ENCODE measurements at regions not wholly inside any gene's neighbourhood (a gene's known extent, or its start where the extent isn't known, plus 50 kb on each side); places are given as distances from the start of the nearest gene placed in this dataset.
A peak's percentile ranks its signal among the peaks of the same experiment; 100 is the strongest.

DNA sequence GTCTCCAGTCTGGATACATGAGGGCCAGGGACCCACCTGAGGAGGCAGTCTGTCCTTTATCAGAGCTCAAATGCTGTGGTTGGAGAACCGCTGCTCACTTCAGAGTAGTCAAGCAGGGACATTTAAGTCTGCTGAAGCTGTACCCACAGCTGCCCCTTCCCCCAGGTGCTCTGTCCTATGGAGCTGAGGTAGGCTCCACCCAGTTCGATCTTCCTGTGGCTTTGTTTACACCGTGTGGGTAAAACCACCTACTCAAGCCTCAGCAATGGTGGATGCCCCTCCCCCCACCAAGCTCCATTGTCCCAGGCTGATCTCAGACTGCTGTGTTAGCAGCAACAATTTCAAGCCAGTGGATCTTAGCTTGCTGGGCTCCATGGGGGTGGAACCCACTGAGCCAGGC is 731.4 kb upstream of the HS6ST1 start:
- no peak for TF ChIP-seq CTCF (IDR thresholded peaks at IDR 0.05; ENCODE audit: low read depth, low read length)
- no peak for DNase-seq
- no peak overlapping the region for H3K4me3 ChIP-seq (ENCODE audit: low read depth, low read length)

GRCh38 chr2:129055242-129055641 is 736.6 kb upstream of the HS6ST1 start:
- H3K9me3 ChIP-seq, result no peaks in the 10 kb centered on the region
- DNase-seq, result no peak
- no peaks in the 10 kb centered on the region for H3K36me3 ChIP-seq
- H3K4me3 ChIP-seq (ENCODE audit: low read depth, low read length), result no peak overlapping the region
- no peaks in the 10 kb centered on the region for H3K4me1 ChIP-seq
- no peaks in the 10 kb centered on the region for H3K27me3 ChIP-seq
- TF ChIP-seq CTCF (IDR thresholded peaks at IDR 0.05; ENCODE audit: low read depth, low read length), result no peak

More for the DNA sequence above, 731.4 kb upstream of the HS6ST1 start:
- H3K9me3 ChIP-seq, result no peaks in the 10 kb centered on the region
- H3K36me3 ChIP-seq, result no peaks in the 10 kb centered on the region
- no peaks in the 10 kb centered on the region for H3K27me3 ChIP-seq
- no peaks in the 10 kb centered on the region for H3K4me1 ChIP-seq

- Histone ChIP-seq H3K36me3 (no peaks in the 10 kb centered on the region), H3K4me1 (no peaks in the 10 kb centered on the region), H3K4me3 (ENCODE audit: low read depth, low read length) (no peak overlapping the region), H3K9me3 (no peaks in the 10 kb centered on the region), H3K27me3 (no peaks in the 10 kb centered on the region)
- no peak for TF ChIP-seq CTCF (IDR thresholded peaks at IDR 0.05; ENCODE audit: low read depth, low read length)
- DNase-seq, result no peak
Measured at GRCh38 chr2:129055824-129056223, 737.2 kb upstream of the HS6ST1 start.

DNA sequence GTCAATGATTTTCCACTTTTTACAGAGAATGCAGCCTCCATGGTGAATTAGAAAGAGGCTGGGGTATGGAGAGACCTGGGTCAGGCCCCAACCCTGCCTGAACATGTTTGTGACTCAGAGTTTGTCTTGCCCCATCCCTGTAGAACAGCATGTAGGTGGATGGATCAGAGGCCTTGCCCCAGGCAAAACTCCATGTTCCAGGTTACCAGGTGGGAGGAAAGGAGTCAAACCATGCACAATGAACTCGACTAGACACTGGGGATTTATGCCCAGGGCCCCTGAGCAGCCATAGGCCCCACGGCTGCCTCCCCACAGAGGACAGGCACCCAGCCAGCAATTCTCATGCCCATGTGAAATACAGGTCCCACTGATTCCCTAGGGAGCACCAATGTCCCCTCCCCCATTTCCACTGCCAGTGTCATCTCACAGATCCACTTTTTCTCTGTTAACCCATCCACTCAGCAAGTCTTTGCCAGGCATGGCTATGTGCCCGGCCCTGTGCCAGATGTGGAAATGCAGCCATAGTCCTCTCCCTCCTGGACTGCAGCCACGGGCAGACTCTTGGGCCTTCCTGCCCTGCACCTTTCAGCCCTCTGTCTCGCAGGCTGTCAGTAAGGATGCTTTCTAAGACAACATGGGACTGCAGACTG is 737.8 kb upstream of the HS6ST1 start:
- Histone ChIP-seq H3K27me3 (no peaks in the 10 kb centered on the region), H3K36me3 (no peaks in the 10 kb centered on the region), H3K9me3 (no peaks in the 10 kb centered on the region), H3K4me3 (ENCODE audit: low read depth, low read length) (no peak overlapping the region), H3K4me1 (peaks cover under 1% of the 10 kb centered on the region; the same call in 1 of the 2 replicates)
- DNase-seq, result peak; percentile 10
- TF ChIP-seq CTCF (IDR thresholded peaks at IDR 0.05; ENCODE audit: low read depth, low read length), result no peak

DNA sequence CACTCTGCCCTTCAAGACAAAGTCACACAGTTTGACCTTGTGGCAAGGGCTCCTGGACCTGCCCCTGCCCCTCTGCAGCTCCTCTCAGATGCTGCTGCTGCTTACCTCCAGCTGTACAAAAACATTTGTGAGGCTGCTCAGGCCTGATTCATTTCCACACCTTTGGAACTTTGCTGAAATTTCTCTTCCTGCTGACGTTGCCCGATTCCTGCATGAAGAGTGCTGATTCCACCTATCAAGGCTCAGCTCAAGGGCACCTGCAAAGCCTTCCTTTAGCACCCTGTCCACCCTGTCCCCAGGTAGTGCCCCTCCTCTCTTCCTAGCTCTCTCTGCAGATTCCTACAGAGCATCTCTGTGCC is 738.3 kb upstream of the HS6ST1 start:
- no peak overlapping the region for H3K4me3 ChIP-seq (ENCODE audit: low read depth, low read length)
- H3K4me1 ChIP-seq, result peaks cover 5% of the 10 kb centered on the region; the same call in 1 of the 2 replicates
- DNase-seq, result no peak
- no peaks in the 10 kb centered on the region for H3K9me3 ChIP-seq
- TF ChIP-seq CTCF (IDR thresholded peaks at IDR 0.05; ENCODE audit: low read depth, low read length), result no peak
- no peaks in the 10 kb centered on the region for H3K36me3 ChIP-seq
- no peaks in the 10 kb centered on the region for H3K27me3 ChIP-seq

DNA sequence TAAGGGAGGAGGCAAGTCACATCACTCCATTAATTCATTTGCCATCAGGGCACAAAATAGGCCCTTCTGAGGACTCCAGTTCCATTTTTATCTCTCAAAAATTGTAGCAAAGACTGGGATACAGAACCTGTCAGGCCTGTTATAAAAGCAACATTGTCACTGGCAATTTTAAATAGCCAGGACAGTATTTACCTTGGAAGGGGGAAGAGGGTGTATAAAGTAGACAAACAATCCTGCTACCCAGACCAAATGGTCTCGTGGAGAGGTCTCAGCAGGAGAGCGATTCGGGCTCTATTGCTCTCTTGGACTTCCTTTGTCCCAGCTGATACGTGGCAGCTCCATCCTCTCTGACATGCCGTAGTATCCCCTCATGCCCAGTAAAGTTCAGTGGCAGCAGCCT is 740.3 kb upstream of the HS6ST1 start:
- Histone ChIP-seq H3K9me3 (no peaks in the 10 kb centered on the region), H3K4me1 (peaks cover 10% of the 10 kb centered on the region; the same call in 1 of the 2 replicates), H3K4me3 (ENCODE audit: low read depth, low read length) (no peak overlapping the region), H3K27me3 (no peaks in the 10 kb centered on the region), H3K36me3 (no peaks in the 10 kb centered on the region)
- no peak for TF ChIP-seq CTCF (IDR thresholded peaks at IDR 0.05; ENCODE audit: low read depth, low read length)
- DNase-seq, result no peak
